ENCODE measurements at regions not wholly inside any gene's neighbourhood (a gene's known extent, or its start where the extent isn't known, plus 50 kb on each side); places are given as distances from the start of the nearest gene placed in this dataset.

DNA sequence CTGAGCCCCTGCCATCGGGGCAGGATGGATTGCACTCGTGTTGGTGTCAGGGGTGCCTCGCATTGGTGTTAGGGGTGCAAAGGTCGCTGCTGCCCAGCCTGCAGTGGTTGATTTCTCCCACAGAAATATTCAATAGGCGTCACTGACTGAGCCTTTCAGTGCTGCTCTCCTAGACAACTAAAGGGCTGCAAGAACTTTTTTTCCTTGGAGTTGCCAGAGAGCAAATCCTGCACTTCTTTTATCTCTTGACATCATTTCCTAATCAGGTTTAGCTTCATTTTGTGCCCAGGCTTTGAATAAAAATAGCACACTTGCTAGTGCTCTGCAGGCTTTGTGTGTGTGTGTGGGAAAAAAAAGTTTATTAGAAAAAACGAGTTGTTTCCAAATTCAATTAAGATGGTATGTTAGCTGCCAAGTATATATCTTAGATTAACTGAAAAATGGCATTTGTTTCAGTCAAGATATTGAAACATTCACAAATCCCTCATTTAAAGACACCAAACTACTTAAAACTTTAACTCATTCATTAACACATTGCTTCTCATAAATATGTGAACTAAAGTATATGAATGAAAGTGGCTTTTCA is 125.6 kb downstream of the SOCS6 start:
- TF ChIP-seq, protein P1, sequence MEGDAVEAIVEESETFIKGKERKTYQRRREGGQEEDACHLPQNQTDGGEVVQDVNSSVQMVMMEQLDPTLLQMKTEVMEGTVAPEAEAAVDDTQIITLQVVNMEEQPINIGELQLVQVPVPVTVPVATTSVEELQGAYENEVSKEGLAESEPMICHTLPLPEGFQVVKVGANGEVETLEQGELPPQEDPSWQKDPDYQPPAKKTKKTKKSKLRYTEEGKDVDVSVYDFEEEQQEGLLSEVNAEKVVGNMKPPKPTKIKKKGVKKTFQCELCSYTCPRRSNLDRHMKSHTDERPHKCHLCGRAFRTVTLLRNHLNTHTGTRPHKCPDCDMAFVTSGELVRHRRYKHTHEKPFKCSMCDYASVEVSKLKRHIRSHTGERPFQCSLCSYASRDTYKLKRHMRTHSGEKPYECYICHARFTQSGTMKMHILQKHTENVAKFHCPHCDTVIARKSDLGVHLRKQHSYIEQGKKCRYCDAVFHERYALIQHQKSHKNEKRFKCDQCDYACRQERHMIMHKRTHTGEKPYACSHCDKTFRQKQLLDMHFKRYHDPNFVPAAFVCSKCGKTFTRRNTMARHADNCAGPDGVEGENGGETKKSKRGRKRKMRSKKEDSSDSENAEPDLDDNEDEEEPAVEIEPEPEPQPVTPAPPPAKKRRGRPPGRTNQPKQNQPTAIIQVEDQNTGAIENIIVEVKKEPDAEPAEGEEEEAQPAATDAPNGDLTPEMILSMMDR (IDR thresholded peaks at IDR 0.05; ENCODE audit: extremely low read depth, insufficient read depth, missing control alignments), result no peak
- DNase-seq (ENCODE audit: low spot score), result no peak
- in situ Hi-C loops (cut with MboI; ENCODE audit: low pct_unique_long_range_greater_than_20kb, low sequenced_read_pairs, unreplicated experiment), result no loop called here

DNA sequence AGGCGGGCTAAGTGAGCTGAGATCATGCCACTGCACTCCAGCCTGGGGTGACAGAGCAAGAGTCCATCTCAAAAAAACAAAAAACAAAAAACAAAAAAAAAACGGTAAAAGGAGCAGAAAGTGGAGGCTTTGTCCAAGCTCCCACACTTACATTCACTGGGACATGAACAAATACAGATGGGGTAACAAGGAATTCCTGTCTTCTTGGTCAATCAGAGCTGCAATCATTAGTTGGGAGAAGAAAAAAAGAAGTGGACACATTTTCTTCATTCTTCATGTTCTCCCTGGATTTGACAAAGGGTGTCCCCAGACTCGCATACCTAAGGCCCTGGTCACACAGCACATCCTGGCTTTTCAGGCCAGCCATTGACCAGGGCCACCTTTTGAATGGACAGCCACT is 124.6 kb downstream of the SOCS6 start:
- TF ChIP-seq, protein P1 (IDR thresholded peaks at IDR 0.05; ENCODE audit: extremely low read depth, insufficient read depth, missing control alignments), result no peak
- in situ Hi-C loops (cut with MboI; ENCODE audit: low pct_unique_long_range_greater_than_20kb, low sequenced_read_pairs, unreplicated experiment), result no loop called here

DNA sequence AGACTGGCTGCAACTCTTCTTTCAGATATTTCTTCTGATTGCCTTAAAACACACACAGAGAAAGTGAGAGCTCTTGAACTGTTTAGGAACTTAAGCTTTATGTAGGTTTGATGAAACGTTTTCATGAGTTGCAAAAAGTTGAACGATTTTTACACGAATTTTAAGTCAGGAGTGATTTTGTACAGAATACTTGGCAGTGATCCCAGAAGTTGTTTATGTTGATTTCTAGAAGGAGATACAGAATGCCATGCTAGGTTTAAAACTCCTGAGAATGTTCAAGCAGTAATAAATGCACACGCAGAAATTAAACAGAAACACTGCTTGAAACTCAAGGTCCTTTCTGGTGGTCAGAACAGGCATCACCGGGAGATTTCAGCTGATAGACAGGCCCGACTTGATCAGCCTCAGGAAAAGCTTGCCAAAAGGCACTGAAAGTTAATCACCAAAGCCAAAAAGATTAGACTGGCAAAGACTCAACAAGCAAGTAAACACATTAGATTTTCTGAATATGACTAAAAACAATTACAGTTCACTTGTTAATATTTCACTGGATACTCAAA is 123.1 kb downstream of the SOCS6 start:
- in situ Hi-C loops (cut with MboI; ENCODE audit: low pct_unique_long_range_greater_than_20kb, low sequenced_read_pairs, unreplicated experiment), result no loop called here
- no peak for DNase-seq (ENCODE audit: low spot score)
- TF ChIP-seq, protein P1 (IDR thresholded peaks at IDR 0.05; ENCODE audit: extremely low read depth, insufficient read depth, missing control alignments), result no peak

More for the DNA sequence above, 124.6 kb downstream of the SOCS6 start:
- DNase-seq (ENCODE audit: low spot score), result no peak

DNA sequence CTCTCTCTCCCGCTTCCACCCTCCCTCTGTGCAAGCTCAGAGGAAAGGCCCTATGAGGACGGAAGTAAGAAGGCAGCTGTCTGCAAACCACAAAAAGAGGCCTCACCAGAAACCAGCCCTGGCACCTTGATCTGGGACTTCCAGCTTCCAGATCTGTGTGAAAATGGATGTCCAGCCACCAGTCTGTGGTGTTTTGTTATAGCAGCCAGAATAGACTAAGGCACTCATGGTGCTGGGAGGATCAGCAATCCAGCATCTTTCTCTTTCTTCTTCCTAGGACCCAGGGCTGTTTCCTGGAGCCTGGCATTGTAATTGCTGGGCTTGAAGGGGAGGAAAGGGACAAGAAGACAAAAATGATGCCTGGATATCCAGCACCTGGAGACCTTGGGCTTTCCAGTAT is 122.5 kb downstream of the SOCS6 start:
- no peak for DNase-seq (ENCODE audit: low spot score)
- in situ Hi-C loops (cut with MboI; ENCODE audit: low pct_unique_long_range_greater_than_20kb, low sequenced_read_pairs, unreplicated experiment), result no loop called here
- TF ChIP-seq, protein P1 (IDR thresholded peaks at IDR 0.05; ENCODE audit: extremely low read depth, insufficient read depth, missing control alignments), result no peak

DNA sequence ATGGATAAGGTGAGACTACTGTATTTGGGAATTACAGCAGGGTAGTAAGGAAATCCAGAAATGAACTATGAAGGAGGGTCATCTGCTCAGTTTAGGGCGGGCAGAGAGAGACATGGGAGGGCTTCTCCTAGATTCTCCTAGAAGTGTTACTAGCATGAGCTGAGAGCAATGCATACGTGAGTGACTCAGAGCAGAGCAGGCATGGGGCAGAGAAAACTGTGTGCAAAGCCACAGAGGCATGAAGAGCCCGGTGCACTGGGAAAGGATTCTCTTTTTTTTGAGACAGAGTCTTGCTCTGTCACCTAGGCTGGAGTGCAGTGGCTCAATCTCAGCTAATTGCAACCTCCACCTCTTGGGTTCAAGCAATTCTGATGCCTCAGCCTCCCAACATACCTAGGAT is 116.2 kb downstream of the SOCS6 start:
- in situ Hi-C loops (cut with MboI; ENCODE audit: low pct_unique_long_range_greater_than_20kb, low sequenced_read_pairs, unreplicated experiment), result no loop called here
- TF ChIP-seq, protein P1 (IDR thresholded peaks at IDR 0.05; ENCODE audit: extremely low read depth, insufficient read depth, missing control alignments), result no peak

DNA sequence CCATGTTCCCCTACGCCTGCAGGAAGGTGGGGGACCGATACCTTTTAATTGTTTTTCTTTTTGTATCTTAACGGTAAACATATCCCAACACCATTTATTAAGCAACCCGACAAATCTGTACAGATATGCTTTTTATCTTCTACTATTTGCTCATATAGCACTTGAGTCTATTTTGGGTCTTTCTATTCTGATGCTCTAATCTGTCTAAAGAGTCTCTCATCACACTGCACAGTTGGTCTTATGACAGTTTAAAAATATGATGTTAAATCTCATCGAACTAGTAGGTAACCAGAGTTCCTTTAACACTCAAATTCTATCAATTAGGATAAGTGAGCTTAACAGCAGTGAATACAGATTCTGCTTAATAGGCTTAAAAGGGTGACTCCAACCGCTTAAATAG is 111.6 kb downstream of the SOCS6 start:
- TF ChIP-seq, protein P1 (IDR thresholded peaks at IDR 0.05; ENCODE audit: extremely low read depth, insufficient read depth, missing control alignments), result no peak
- DNase-seq (ENCODE audit: low spot score), result no peak
- in situ Hi-C loops (cut with MboI; ENCODE audit: low pct_unique_long_range_greater_than_20kb, low sequenced_read_pairs, unreplicated experiment), result no loop called here

More for the DNA sequence above, 116.2 kb downstream of the SOCS6 start:
- DNase-seq (ENCODE audit: low spot score), result no peak
